HEK293 (cell line): ENCODE measurements at regions not wholly inside any gene's neighbourhood (a gene's known extent, or its start where the extent isn't known, plus 50 kb on each side); places are given as distances from the start of the nearest gene placed in this dataset.

Source experiments
- CTCF ChIP-seq: fragments of 450-650 bp; formaldehyde crosslinking; IDR thresholded peaks from 2 replicates; pipeline ENCODE4 v1.5.1; 2016; ENCODE audit warnings: missing biosample characterization, missing genetic modification characterization
- PRDM10 ChIP-seq: fragments of 450-650 bp; formaldehyde crosslinking; IDR thresholded peaks from 2 replicates; pipeline ENCODE4 v1.5.1; 2016; ENCODE audit warnings: missing biosample characterization, missing genetic modification characterization
- ZBTB10 ChIP-seq: fragments of 450-650 bp; formaldehyde crosslinking; IDR thresholded peaks from 2 replicates; pipeline ENCODE4 v1.5.1; 2016; ENCODE audit warnings: missing biosample characterization, missing genetic modification characterization
- ZBTB8A ChIP-seq: fragments of 450-650 bp; formaldehyde crosslinking; IDR thresholded peaks from 2 replicates; pipeline ENCODE4 v1.5.1; 2016; ENCODE audit warnings: missing biosample characterization, missing genetic modification characterization
- ZFP41 ChIP-seq: fragments of 450-650 bp; formaldehyde crosslinking; IDR thresholded peaks from 2 replicates; pipeline ENCODE4 v1.5.1; 2016; ENCODE audit warnings: missing biosample characterization, missing genetic modification characterization, borderline replicate concordance
- ZNF292 ChIP-seq: fragments of 450-650 bp; formaldehyde crosslinking; IDR thresholded peaks from 2 replicates; pipeline ENCODE4 v1.5.1; 2016; ENCODE audit warnings: low read depth, missing biosample characterization, missing genetic modification characterization, borderline replicate concordance
- ZNF530 ChIP-seq: fragments of 450-650 bp; formaldehyde crosslinking; IDR thresholded peaks from 2 replicates; pipeline ENCODE4 v1.5.1; 2016; ENCODE audit warnings: low read depth, missing biosample characterization, missing genetic modification characterization

- TF ChIP-seq ZBTB10 = no peak
- TF ChIP-seq PRDM10 (tag by site-specific recombination) = no peak
- no peak for TF ChIP-seq CTCF (tag by site-specific recombination)
- no peak for TF ChIP-seq ZFP41 (tag by site-specific recombination)
- no peak for TF ChIP-seq ZBTB8A (tag by site-specific recombination)
- TF ChIP-seq ZNF530 (tag by site-specific recombination) = no peak
- no peak for TF ChIP-seq ZNF292 (tag by site-specific recombination)
Observed at GRCh38 chr7:46033592-46033991, 112.5 kb upstream of the IGFBP3 start.
